GM12878 (cell line): ENCODE measurements at regions not wholly inside any gene's neighbourhood (a gene's known extent, or its start where the extent isn't known, plus 50 kb on each side); places are given as distances from the start of the nearest gene placed in this dataset.
A peak's percentile ranks its signal among the peaks of the same experiment; 100 is the strongest.
"Not testable (repeated sequence)": the region's sequence is repeated elsewhere in the genome, so short reads cannot be mapped to it uniquely, and the experiment has no call there.

Source experiments
- ATAC-seq: fragments of 200-7000 bp; cut with Tn5 transposase; 3 replicates; pipeline ENCODE4 v1.9.1; 2020; ENCODE audit warnings: mild to moderate bottlenecking, moderate library complexity
- BruUV-seq: library from RNA; stranded (reverse); fragments of 400-500 nt; replicated peaks from 2 replicates; lab custom pipeline; 2021; lab: Mats Ljungman, UMichigan
- CTCF ChIA-PET: fragments of 300-600 bp; sonication (Branson Sonifier 250); formaldehyde crosslinking; extraction: SDS; loops from one replicate; lab custom pipeline; 2021; ENCODE audit warnings: inconsistent platforms; lab: Yijun Ruan, JAX
- POLR2A ChIA-PET: fragments of 350-600 bp; formaldehyde crosslinking; extraction: SDS; loops from one replicate; lab custom pipeline; 2021; ENCODE audit warnings: inconsistent platforms; lab: Charles Lee
- RAD21 ChIA-PET: fragments of 300-600 bp; sonication (Branson Sonifier 250); formaldehyde crosslinking; loops from one replicate; lab custom pipeline; 2023; ENCODE audit warnings: antibody characterized with exemption; ENCODE audit not compliant: unreplicated experiment; lab: Charles Lee
- SMC1A ChIA-PET: fragments of 300-600 bp; sonication (Branson Sonifier 250); formaldehyde crosslinking; loops from one replicate; lab custom pipeline; 2023; ENCODE audit not compliant: unreplicated experiment, uncharacterized antibody; lab: Charles Lee
- DNase-seq: peaks from one replicate; pipeline ENCODE4 v3.0.0-alpha.2; 2011; ENCODE audit warnings: low read depth, low spot score
- FAIRE-seq: peaks from 3 replicates; lab custom pipeline; 2011; peaks lifted over from hg19 to GRCh38; lab: Jason Lieb, UNC
- H2AFZ ChIP-seq: 2 replicates; pipeline ENCODE4 v1.6.0; 2011; ENCODE audit warnings: low read depth, low read length, control low read depth; ENCODE audit not compliant: control insufficient read depth
- H3K27ac ChIP-seq: 2 replicates; pipeline ENCODE4 v1.5.1; 2011; ENCODE audit warnings: control low read depth; ENCODE audit not compliant: control insufficient read depth, insufficient read depth
- H3K27me3 ChIP-seq, 2 experiments: replicated peaks in 1 of 2; 2 replicates each; pipeline versions ENCODE4 v1.6.0 to v1.6.1; 2011; ENCODE audit warnings: low read length in 1 of 2; ENCODE audit not compliant: control insufficient read depth in 2 of 2, insufficient read depth in 2 of 2
- H3K36me3 ChIP-seq, 2 experiments: 2 replicates each; pipeline ENCODE4 v1.5.1; 2011; ENCODE audit warnings: low read length in 1 of 2; ENCODE audit not compliant: control insufficient read depth in 2 of 2, insufficient read depth in 2 of 2
- H3K4me1 ChIP-seq: 2 replicates; pipeline ENCODE4 v1.6.1; 2011; ENCODE audit warnings: mild to moderate bottlenecking, low read length, moderate library complexity, mixed read lengths; ENCODE audit not compliant: control insufficient read depth, insufficient read depth
- H3K4me2 ChIP-seq: 2 replicates; pipeline ENCODE4 v1.6.0; 2011; ENCODE audit warnings: control low read depth; ENCODE audit not compliant: control insufficient read depth, insufficient read depth
- H3K4me3 ChIP-seq: fragments of 200-600 bp; sonication (generic); 2 replicates; pipeline ENCODE4 v1.5.1; 2016
- H3K79me2 ChIP-seq: 2 replicates; pipeline ENCODE4 v1.6.0; 2011; ENCODE audit warnings: low read length; ENCODE audit not compliant: control insufficient read depth, insufficient read depth
- H3K9ac ChIP-seq: 2 replicates; pipeline ENCODE4 v1.8.0; 2011; ENCODE audit warnings: low read length, control low read depth, mixed read lengths; ENCODE audit not compliant: control insufficient read depth, insufficient read depth
- H3K9me3 ChIP-seq: replicated peaks from 3 replicates; pipeline ENCODE4 v1.5.1; 2011; ENCODE audit warnings: mild to moderate bottlenecking, low read length; ENCODE audit not compliant: control insufficient read depth, insufficient read depth
- H4K20me1 ChIP-seq: 2 replicates; pipeline ENCODE4 v1.6.0; 2011; ENCODE audit not compliant: control insufficient read depth, insufficient read depth
- CHD2 ChIP-seq: IDR thresholded peaks from 2 replicates; pipeline ENCODE4 v1.6.1; 2011; ENCODE audit warnings: low read depth, low read length, improper control_type of control experiment, borderline replicate concordance
- DPF2 ChIP-seq: fragments of 450-650 bp; IDR thresholded peaks from 2 replicates; pipeline ENCODE4 v1.6.1; 2017; ENCODE audit warnings: mild to moderate bottlenecking
- EZH2 ChIP-seq: IDR thresholded peaks from 2 replicates; pipeline ENCODE4 v1.6.1; 2012; ENCODE audit warnings: low read depth, mild to moderate bottlenecking, control low read depth, inconsistent platforms, low read length, borderline replicate concordance; ENCODE audit not compliant: control insufficient read depth
- NFYA ChIP-seq: IDR thresholded peaks from 2 replicates; pipeline ENCODE4 v1.6.1; 2011; ENCODE audit warnings: low read depth, mild to moderate bottlenecking, low read length, improper control_type of control experiment, borderline replicate concordance
- NFYB ChIP-seq: IDR thresholded peaks from 2 replicates; pipeline ENCODE4 v1.6.1; 2011; ENCODE audit warnings: low read depth, mild to moderate bottlenecking, low read length, improper control_type of control experiment, moderate library complexity; ENCODE audit not compliant: insufficient read depth
- POLR2AphosphoS2 ChIP-seq: IDR thresholded peaks from 2 replicates; pipeline ENCODE4 v1.6.1; 2011; ENCODE audit warnings: low read depth, mild to moderate bottlenecking, low read length, improper control_type of control experiment, moderate library complexity
- RELA ChIP-seq: fragments of 450-650 bp; IDR thresholded peaks from 2 replicates; pipeline ENCODE4 v1.8.0; 2014; ENCODE audit warnings: borderline replicate concordance; ENCODE audit not compliant: partially characterized antibody
- RUNX3 ChIP-seq: IDR thresholded peaks from 2 replicates; pipeline ENCODE4 v1.6.1; 2012; ENCODE audit warnings: low read length, inconsistent platforms
- TARDBP ChIP-seq: IDR thresholded peaks from 2 replicates; pipeline ENCODE4 v1.6.1; 2016; ENCODE audit warnings: borderline replicate concordance
- TCF12 ChIP-seq: IDR thresholded peaks from 2 replicates; pipeline ENCODE4 v1.6.1; 2011; ENCODE audit warnings: low read depth, mild to moderate bottlenecking, low read length
- ZBTB33 ChIP-seq: fragments of 450-650 bp; IDR thresholded peaks from 2 replicates; pipeline ENCODE4 v1.6.1; 2017; ENCODE audit warnings: mild to moderate bottlenecking
- WGBS: methylation state at CpG from one replicate; pipeline ENCODE4 v1.1.6; 2016; ENCODE audit warnings: low lambda C conversion rate; ENCODE audit not compliant: insufficient replicate concordance, insufficient coverage; ENCODE audit errors: missing lambda C conversion rate; 5-methylcytosine and 5-hydroxymethylcytosine counted together
- in situ Hi-C: fragments of 300-500 bp; cut with MboI; formaldehyde crosslinking; loops from 9 replicates; pipeline ENCODE4 v1.14.3; 2018; ENCODE audit warnings: mixed read lengths
- intact Hi-C: fragments of 100-400 bp; cut with micrococcal nuclease; formaldehyde crosslinking; loops from one replicate; pipeline ENCODE4 v1.14.2; 2022; ENCODE audit not compliant: unreplicated experiment
- TF ChIP-seq, protein P1 (sequence below): fragments of 450-650 bp; IDR thresholded peaks from 2 replicates; pipeline ENCODE4 v1.6.1; 2014; ENCODE audit warnings: mild to moderate bottlenecking

- TF ChIP-seq ZBTB33 (peak; percentile 89), EZH2 (no peak), DPF2 (0 out of 2 replicates have a peak, but pooled peaks have one; percentile 27), POLR2AphosphoS2 (no peak), CHD2 (0 out of 2 replicates have a peak, but pooled peaks have one; percentile 9), RUNX3 (peak; percentile 16; the same call in 1 of the 2 replicates), TCF12 (no peak), NFYA (no peak), TARDBP (no peak), RELA (peak; percentile 97), NFYB (0 out of 2 replicates have a peak, but pooled peaks have one; percentile 36)
- TF ChIP-seq, protein P1, sequence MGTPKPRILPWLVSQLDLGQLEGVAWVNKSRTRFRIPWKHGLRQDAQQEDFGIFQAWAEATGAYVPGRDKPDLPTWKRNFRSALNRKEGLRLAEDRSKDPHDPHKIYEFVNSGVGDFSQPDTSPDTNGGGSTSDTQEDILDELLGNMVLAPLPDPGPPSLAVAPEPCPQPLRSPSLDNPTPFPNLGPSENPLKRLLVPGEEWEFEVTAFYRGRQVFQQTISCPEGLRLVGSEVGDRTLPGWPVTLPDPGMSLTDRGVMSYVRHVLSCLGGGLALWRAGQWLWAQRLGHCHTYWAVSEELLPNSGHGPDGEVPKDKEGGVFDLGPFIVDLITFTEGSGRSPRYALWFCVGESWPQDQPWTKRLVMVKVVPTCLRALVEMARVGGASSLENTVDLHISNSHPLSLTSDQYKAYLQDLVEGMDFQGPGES, result no peak
Observed at GRCh38 chr13:71290963-71291841, 575.8 kb downstream of the DACH1 start (continued).

GRCh38 chr13:71289980-71290379 lies 577.0 kb downstream of the DACH1 start:
- intact Hi-C loops, result loop anchor here (5.0 kb wide), 1 partner anchor 187 kb away; no protein-coding TSS in a partner anchor
- H4K20me1 ChIP-seq, H3K79me2 ChIP-seq, H3K9me3 ChIP-seq, H3K4me2 ChIP-seq, FAIRE-seq, H3K36me3 ChIP-seq, H2AFZ ChIP-seq, H3K4me3 ChIP-seq, H3K27ac ChIP-seq, H3K4me1 ChIP-seq, DNase-seq, POLR2A ChIA-PET, H3K9ac ChIP-seq, ATAC-seq, H3K27me3 ChIP-seq, BruUV-seq: not testable (repeated sequence)
- ChIA-PET RAD21 (interaction anchor here (0.8 to 1.5 kb wide), 2 partner anchors 15 to 589 kb away, joined by 3 to 5 read pairs; no protein-coding TSS in a partner anchor), CTCF (interaction anchor here (1.0 to 2.6 kb wide), 2 partner anchors 9 to 15 kb away, joined by 4 to 13 read pairs; no protein-coding TSS in a partner anchor), SMC1A (interaction anchor here (0.5 to 6.2 kb wide), 6 partner anchors 9 to 429 kb away, joined by 3 to 68 read pairs (median 3); no protein-coding TSS in a partner anchor)
- in situ Hi-C loops, result loop anchor here (10.0 to 25.0 kb wide), 2 partner anchors 585 to 1422 kb away; no protein-coding TSS in a partner anchor
- 97% methylated on average over 2 of the region's 3 CpGs for WGBS
